ENCODE measurements at regions not wholly inside any gene's neighbourhood (a gene's known extent, or its start where the extent isn't known, plus 50 kb on each side); places are given as distances from the start of the nearest gene placed in this dataset.

GRCh38 chr3:72560846-72561675 is 287.2 kb downstream of the SHQ1 start:
- H4K20me1 ChIP-seq (ENCODE audit: insufficient read depth) = no peaks in the 10 kb centered on the region
- DNase-seq = no peak
- H3K79me2 ChIP-seq (ENCODE audit: insufficient read depth) = no peaks in the 10 kb centered on the region
- no peak overlapping the region for H3K4me2 ChIP-seq
- WGBS (ENCODE audit: low lambda C conversion rate) = 74% methylated on average over 8 of the region's 8 CpGs
- H3K9me3 ChIP-seq = no peaks in the 10 kb centered on the region
- TF ChIP-seq JUND (IDR thresholded peaks at IDR 0.05) (no peak), TAF1 (IDR thresholded peaks at IDR 0.05; ENCODE audit: borderline replicate concordance, low read depth, low read length) (no peak), RFX5 (IDR thresholded peaks at IDR 0.05; ENCODE audit: low read length) (no peak), USF2 (IDR thresholded peaks at IDR 0.05; ENCODE audit: borderline replicate concordance, low read depth, low read length) (no peak), RXRA (IDR thresholded peaks at IDR 0.05; ENCODE audit: borderline replicate concordance, low read depth) (no peak), RAD21 (IDR thresholded peaks at IDR 0.05; ENCODE audit: low read length) (no peak), CHD2 (IDR thresholded peaks at IDR 0.05; ENCODE audit: low read length, partially characterized antibody) (no peak), POLR2AphosphoS5 (IDR thresholded peaks at IDR 0.05; ENCODE audit: low read depth, low read length) (no peak), REST (IDR thresholded peaks at IDR 0.05; ENCODE audit: low read depth, low read length) (no peak), MEF2A (IDR thresholded peaks at IDR 0.05; ENCODE audit: borderline replicate concordance, low read depth) (no peak), USF1 (IDR thresholded peaks at IDR 0.05; ENCODE audit: borderline replicate concordance, low read depth) (no peak)
- H3K4me3 ChIP-seq (ENCODE audit: low read depth in 2 of 2, low read length in 1 of 2) = no peak overlapping the region
- H3F3A ChIP-seq (replicated peaks; ENCODE audit: insufficient read depth) = no peaks in the 10 kb centered on the region
- ChIA-PET CTCF (no interaction called here), POLR2A (no interaction called here)
- no peaks in the 10 kb centered on the region for H3K9me2 ChIP-seq
- no peak overlapping the region for H2AFZ ChIP-seq (ENCODE audit: low read depth)
- no peaks in the 10 kb centered on the region; a peak in 1 of 4 replicates for H3K4me1 ChIP-seq (ENCODE audit: control insufficient read depth in 1 of 2, insufficient read depth in 2 of 2, low read depth in 1 of 2, low read length in 1 of 2)
- no peak overlapping the region for H3K27ac ChIP-seq (ENCODE audit: low read depth in 2 of 2, low read length in 1 of 2)
- H3K36me3 ChIP-seq (replicated peaks in 1 of 2; ENCODE audit: control insufficient read depth in 1 of 2, insufficient read depth in 2 of 2, low read length in 1 of 2) = no peaks in the 10 kb centered on the region
- no peaks in the 10 kb centered on the region for H3K27me3 ChIP-seq (ENCODE audit: insufficient read depth)
- no peak overlapping the region for H3K9ac ChIP-seq

- Histone ChIP-seq H3K79me2 (ENCODE audit: insufficient read depth) (no peaks in the 10 kb centered on the region), H3K9me2 (no peaks in the 10 kb centered on the region), H3K36me3 (replicated peaks in 1 of 2; ENCODE audit: control insufficient read depth in 1 of 2, insufficient read depth in 2 of 2, low read length in 1 of 2) (no peaks in the 10 kb centered on the region), H2AFZ (ENCODE audit: low read depth) (no peak overlapping the region), H3K4me2 (no peak overlapping the region), H4K20me1 (ENCODE audit: insufficient read depth) (no peaks in the 10 kb centered on the region), H3K9ac (no peak overlapping the region), H3F3A (replicated peaks; ENCODE audit: insufficient read depth) (no peaks in the 10 kb centered on the region), H3K9me3 (no peaks in the 10 kb centered on the region), H3K4me1 (ENCODE audit: control insufficient read depth in 1 of 2, insufficient read depth in 2 of 2, low read depth in 1 of 2, low read length in 1 of 2) (no peaks in the 10 kb centered on the region; a peak in 1 of 4 replicates), H3K27me3 (ENCODE audit: insufficient read depth) (no peaks in the 10 kb centered on the region), H3K4me3 (ENCODE audit: low read depth in 2 of 2, low read length in 1 of 2) (no peak overlapping the region), H3K27ac (ENCODE audit: low read depth in 2 of 2, low read length in 1 of 2) (no peak overlapping the region)
- no peak for DNase-seq
- TF ChIP-seq PBX3 (IDR thresholded peaks at IDR 0.05) = no peak
- POLR2A ChIA-PET = no interaction called here
- CTCF ChIA-PET = interaction anchor here (0.8 to 1.5 kb wide), 2 partner anchors 10 to 107 kb away, joined by 3 read pairs; no protein-coding TSS in a partner anchor
- 39% methylated on average over 3 of the region's 3 CpGs for WGBS (ENCODE audit: low lambda C conversion rate)
Measured at GRCh38 chr3:72559385-72559784, 288.9 kb downstream of the SHQ1 start.
